H9 (cell line): ENCODE measurements at regions not wholly inside any gene's neighbourhood (a gene's known extent, or its start where the extent isn't known, plus 50 kb on each side); places are given as distances from the start of the nearest gene placed in this dataset.

Experiments
- DNase-seq: peaks from one replicate; pipeline ENCODE4 v3.0.0-alpha.2; 2017
- H2AFZ ChIP-seq: one replicate; pipeline ENCODE4 v1.6.1; 2013; ENCODE audit warnings: mild to moderate bottlenecking, low read length, control low read depth, moderate library complexity
- H2AK5ac ChIP-seq: 2 replicates; pipeline ENCODE4 v1.6.1; 2013; ENCODE audit warnings: low read length, control low read depth, mixed read lengths; ENCODE audit not compliant: insufficient read length
- H2BK120ac ChIP-seq: one replicate; pipeline ENCODE4 v1.6.1; 2013; ENCODE audit warnings: low read depth, mild to moderate bottlenecking, low read length, control low read depth, inconsistent platforms; ENCODE audit not compliant: poor library complexity, severe bottlenecking
- H2BK12ac ChIP-seq: 2 replicates; pipeline ENCODE4 v1.6.1; 2013; ENCODE audit warnings: low read length, control low read depth, mixed read lengths, low read depth; ENCODE audit not compliant: insufficient read length
- H2BK15ac ChIP-seq: 2 replicates; pipeline ENCODE4 v1.6.1; 2013; ENCODE audit warnings: low read depth, low read length, control low read depth
- H2BK20ac ChIP-seq: one replicate; pipeline ENCODE4 v1.6.1; 2013; ENCODE audit warnings: low read depth, mild to moderate bottlenecking, low read length, control low read depth, inconsistent platforms; ENCODE audit not compliant: poor library complexity, severe bottlenecking
- H2BK5ac ChIP-seq: 2 replicates; pipeline ENCODE4 v1.6.1; 2013; ENCODE audit warnings: low read length, control low read depth, mixed read lengths; ENCODE audit not compliant: insufficient read length
- H3K14ac ChIP-seq: 2 replicates; pipeline ENCODE4 v1.6.1; 2013; ENCODE audit warnings: low read length, control low read depth; ENCODE audit not compliant: insufficient read depth
- H3K18ac ChIP-seq: 2 replicates; pipeline ENCODE4 v1.6.1; 2013; ENCODE audit warnings: low read depth, mild to moderate bottlenecking, mixed read lengths, low read length, control low read depth; ENCODE audit not compliant: insufficient read length
- H3K23ac ChIP-seq: 2 replicates; pipeline ENCODE4 v1.6.1; 2013; ENCODE audit warnings: low read length, control low read depth, mixed read lengths, low read depth; ENCODE audit not compliant: insufficient read length
- H3K23me2 ChIP-seq: 2 replicates; pipeline ENCODE4 v1.6.1; 2013; ENCODE audit warnings: low read depth, mild to moderate bottlenecking, mixed read lengths, low read length, control low read depth; ENCODE audit not compliant: insufficient read length, poor library complexity, severe bottlenecking
- H3K27ac ChIP-seq: 2 replicates; pipeline ENCODE4 v1.5.1; 2013; ENCODE audit warnings: low read length, control low read depth, mixed read lengths, low read depth; ENCODE audit not compliant: insufficient read length
- H3K27me3 ChIP-seq: 2 replicates; pipeline ENCODE4 v1.6.1; 2013; ENCODE audit warnings: low read length, control low read depth, inconsistent platforms; ENCODE audit not compliant: insufficient read depth
- H3K4ac ChIP-seq: 2 replicates; pipeline ENCODE4 v1.6.1; 2013; ENCODE audit warnings: low read depth, mild to moderate bottlenecking, control low read depth, inconsistent platforms, low read length, moderate library complexity
- H3K4me1 ChIP-seq: 2 replicates; pipeline ENCODE4 v1.6.1; 2013; ENCODE audit warnings: low read length, control low read depth, inconsistent platforms; ENCODE audit not compliant: insufficient read depth
- H3K4me2 ChIP-seq: 2 replicates; pipeline ENCODE4 v1.6.1; 2013; ENCODE audit warnings: low read length, control low read depth, mixed read lengths; ENCODE audit not compliant: insufficient read length, insufficient read depth
- H3K56ac ChIP-seq: 2 replicates; pipeline ENCODE4 v1.6.1; 2013; ENCODE audit warnings: low read depth, mild to moderate bottlenecking, mixed read lengths, low read length, control low read depth; ENCODE audit not compliant: insufficient read length
- H3K79me1 ChIP-seq: 2 replicates; pipeline ENCODE4 v1.6.1; 2013; ENCODE audit warnings: low read depth, mild to moderate bottlenecking, moderate library complexity, low read length, control low read depth, inconsistent platforms; ENCODE audit not compliant: insufficient read depth, poor library complexity, severe bottlenecking
- H3K79me2 ChIP-seq: 2 replicates; pipeline ENCODE4 v1.6.1; 2013; ENCODE audit warnings: low read length, control low read depth, inconsistent platforms; ENCODE audit not compliant: insufficient read depth
- H3K9ac ChIP-seq: 2 replicates; pipeline ENCODE4 v1.6.1; 2013; ENCODE audit warnings: low read length, control low read depth, mixed read lengths; ENCODE audit not compliant: insufficient read length; ENCODE audit errors: extremely low read depth
- H3K9me3 ChIP-seq: one replicate; pipeline ENCODE4 v1.6.1; 2013; ENCODE audit warnings: low read depth, low read length, inconsistent platforms; ENCODE audit not compliant: control insufficient read depth
- H3T11ph ChIP-seq: one replicate; pipeline ENCODE4 v1.6.1; 2013; ENCODE audit warnings: mild to moderate bottlenecking, low read length, control low read depth, inconsistent platforms
- H4K20me1 ChIP-seq: one replicate; pipeline ENCODE4 v1.6.1; 2013; ENCODE audit not compliant: control insufficient read depth, insufficient read length, insufficient read depth
- H4K5ac ChIP-seq: 2 replicates; pipeline ENCODE4 v1.6.1; 2013; ENCODE audit warnings: low read depth, mild to moderate bottlenecking, mixed read lengths, low read length, control low read depth; ENCODE audit not compliant: insufficient read length
- H4K8ac ChIP-seq: replicated peaks from 2 replicates; pipeline ENCODE4 v1.6.1; 2013; ENCODE audit warnings: low read length, control low read depth, mixed read lengths, low read depth; ENCODE audit not compliant: insufficient read length
- H4K91ac ChIP-seq: 2 replicates; pipeline ENCODE4 v1.6.1; 2013; ENCODE audit warnings: low read depth, mild to moderate bottlenecking, moderate library complexity, mixed read lengths, low read length, control low read depth; ENCODE audit not compliant: insufficient read length
- H3K27ac Mint-ChIP-seq, 3 experiments: 2 replicates in 2 of 3; 3 replicates in 1 of 3; pipeline ENCODE4 v1.8.0; 2020 to 2021; ENCODE audit warnings: mixed read lengths in 3 of 3, mild to moderate bottlenecking in 1 of 3, moderate library complexity in 1 of 3
- H3K27me3 Mint-ChIP-seq: 2 replicates; pipeline ENCODE4 v1.8.0; 2021; ENCODE audit warnings: low read depth, mild to moderate bottlenecking, moderate library complexity, mixed read lengths
- H3K36me3 Mint-ChIP-seq, 3 experiments: 2 replicates in 2 of 3; 3 replicates in 1 of 3; pipeline ENCODE4 v1.8.0; 2020 to 2021; ENCODE audit warnings: low read depth in 3 of 3, mixed read lengths in 3 of 3; ENCODE audit not compliant: insufficient read depth in 1 of 3
- H3K4me1 Mint-ChIP-seq, 2 experiments: 2 replicates each; pipeline ENCODE4 v1.8.0; 2020; ENCODE audit warnings: mixed read lengths in 2 of 2
- H3K4me3 Mint-ChIP-seq, 2 experiments: 2 replicates in 1 of 2; 3 replicates in 1 of 2; pipeline ENCODE4 v1.8.0; 2020 to 2021; ENCODE audit warnings: mild to moderate bottlenecking in 2 of 2, mixed read lengths in 2 of 2, moderate library complexity in 1 of 2
- H3K9me3 Mint-ChIP-seq, 2 experiments: 2 replicates in 1 of 2; 3 replicates in 1 of 2; pipeline ENCODE4 v1.8.0; 2020; ENCODE audit warnings: mild to moderate bottlenecking in 2 of 2, mixed read lengths in 2 of 2, moderate library complexity in 1 of 2
- CTCF ChIP-seq: fragments of 200-600 bp; sonication (generic); conservative IDR thresholded peaks from 3 replicates; pipeline ENCODE4 v1.8.0; 2021; ENCODE audit warnings: antibody characterized with exemption, mild to moderate bottlenecking

GRCh38 chr2:21552981-21553380 is 429.2 kb downstream of the TDRD15 start:
- Mint-ChIP-seq H3K4me3 (no peak overlapping the region), H3K36me3 (peaks cover 0 to 10% (median 4%) of the 10 kb centered on the region in 3 experiments; a peak in 4 of 7 replicates), H3K27ac (no peak overlapping the region), H3K27me3 (no peaks in the 10 kb centered on the region), H3K4me1 (no peaks in the 10 kb centered on the region; a peak in 1 of 4 replicates), H3K9me3 (peaks cover 9 to 13% of the 10 kb centered on the region in 2 experiments)
- Histone ChIP-seq H3K18ac (no peak overlapping the region), H4K8ac (no peak overlapping the region), H3K14ac (no peak overlapping the region), H3T11ph (no peak overlapping the region), H2BK120ac (no peak overlapping the region), H3K23me2 (no peaks in the 10 kb centered on the region), H3K56ac (no peak overlapping the region), H3K79me1 (no peaks in the 10 kb centered on the region), H3K27ac (no peak overlapping the region), H4K20me1 (no peaks in the 10 kb centered on the region), H4K91ac (no peak overlapping the region), H2AK5ac (no peak overlapping the region), H2BK20ac (no peak overlapping the region), H2AFZ (no peak overlapping the region), H3K9ac (no peak overlapping the region), H2BK5ac (no peak overlapping the region), H3K4me2 (no peak overlapping the region), H3K23ac (no peak overlapping the region), H3K4ac (no peak overlapping the region), H2BK15ac (no peak overlapping the region), H3K9me3 (no peaks in the 10 kb centered on the region), H3K27me3 (no peaks in the 10 kb centered on the region), H3K4me1 (no peaks in the 10 kb centered on the region), H2BK12ac (no peak overlapping the region), H3K79me2 (no peaks in the 10 kb centered on the region), H4K5ac (no peak overlapping the region)
- no peak for TF ChIP-seq CTCF
- DNase-seq = no peak
